DMS 273 treated with DMSO at 0.1 percent for 48 hours (cell line): ENCODE measurements at regions not wholly inside any gene's neighbourhood (a gene's known extent, or its start where the extent isn't known, plus 50 kb on each side); places are given as distances from the start of the nearest gene placed in this dataset.
"Not testable (repeated sequence)": the region's sequence is repeated elsewhere in the genome, so short reads cannot be mapped to it uniquely, and the experiment has no call there.

Experiments used
- DNase-seq: peaks from one replicate; lab custom pipeline; 2025; lab: John Stamatoyannopoulos, UW

GRCh38 chr7:9711259-9711918, 1262.3 kb upstream of the PHF14 start:
- no peak for DNase-seq

GRCh38 chr7:9718071-9718661, 1255.5 kb upstream of the PHF14 start:
- DNase-seq: no peak

GRCh38 chr7:9719303-9719702, 1254.4 kb upstream of the PHF14 start:
- DNase-seq: no peak

GRCh38 chr7:9719721-9720120, 1254.0 kb upstream of the PHF14 start:
- DNase-seq: no peak

- not testable (repeated sequence) for DNase-seq
Observed at GRCh38 chr7:9725940-9726663, 1247.6 kb upstream of the PHF14 start.

- not testable (repeated sequence) for DNase-seq
Observed at GRCh38 chr7:9726811-9727210, 1246.9 kb upstream of the PHF14 start.

GRCh38 chr7:9727467-9727869, 1246.2 kb upstream of the PHF14 start:
- DNase-seq: not testable (repeated sequence)

- DNase-seq: not testable (repeated sequence)
Observed at GRCh38 chr7:9728014-9728657, 1245.5 kb upstream of the PHF14 start.

GRCh38 chr7:9752033-9752432, 1221.6 kb upstream of the PHF14 start:
- no peak for DNase-seq

GRCh38 chr7:9761224-9761623, 1212.4 kb upstream of the PHF14 start:
- no peak for DNase-seq

- DNase-seq: no peak
Observed at GRCh38 chr7:9776900-9777299, 1196.8 kb upstream of the PHF14 start.

GRCh38 chr7:9778367-9778766, 1195.3 kb upstream of the PHF14 start:
- DNase-seq: no peak

- DNase-seq: no peak
Observed at GRCh38 chr7:9781710-9782109, 1192.0 kb upstream of the PHF14 start.

- DNase-seq: no peak
Observed at GRCh38 chr7:9782275-9782674, 1191.4 kb upstream of the PHF14 start.

- DNase-seq: no peak
Observed at GRCh38 chr7:9785211-9785610, 1188.5 kb upstream of the PHF14 start.

- no peak for DNase-seq
Observed at GRCh38 chr7:9796241-9796640, 1177.4 kb upstream of the PHF14 start.

- DNase-seq: no peak
Observed at GRCh38 chr7:9822458-9823290, 1151.0 kb upstream of the PHF14 start.

- no peak for DNase-seq
Observed at GRCh38 chr7:9835199-9835598, 1138.5 kb upstream of the PHF14 start.

GRCh38 chr7:9836671-9837070, 1137.0 kb upstream of the PHF14 start:
- DNase-seq: no peak

- no peak for DNase-seq
Observed at GRCh38 chr7:9842301-9842700, 1131.4 kb upstream of the PHF14 start.

GRCh38 chr7:9846902-9847301, 1126.8 kb upstream of the PHF14 start:
- DNase-seq: no peak

- DNase-seq: no peak
Observed at GRCh38 chr7:9854605-9855004, 1119.1 kb upstream of the PHF14 start.
